ENCODE measurements at regions not wholly inside any gene's neighbourhood (a gene's known extent, or its start where the extent isn't known, plus 50 kb on each side); places are given as distances from the start of the nearest gene placed in this dataset.

GRCh38 chr2:144693179-144693578, 173.3 kb upstream of the ZEB2 start:
- H3K4me1 ChIP-seq (ENCODE audit: control insufficient read depth, insufficient read depth, low read length) = no peaks in the 10 kb centered on the region
- in situ Hi-C loops (cut with HindIII; ENCODE audit: low pct_unique_long_range_greater_than_20kb, low sequenced_read_pairs) = no loop called here

GRCh38 chr2:144692661-144693060, 172.7 kb upstream of the ZEB2 start:
- intact Hi-C loops (cut with micrococcal nuclease; ENCODE audit: unreplicated experiment) (no loop called here), in situ Hi-C loops (cut with HindIII; ENCODE audit: low pct_unique_long_range_greater_than_20kb, low sequenced_read_pairs) (no loop called here)
- BruUV-seq (replicated peaks) = no TSS peak
- POLR2A ChIA-PET = no interaction called here
- no peak for DNase-seq (ENCODE audit: low read depth, low spot score)
- H3K27me3 ChIP-seq (ENCODE audit: control insufficient read depth, insufficient read depth, low read length) = no peaks in the 10 kb centered on the region
- no peak for TF ChIP-seq REST (IDR thresholded peaks at IDR 0.05; ENCODE audit: insufficient read depth in 1 of 2, low read depth in 2 of 2, low read length in 1 of 2)
- CTCF ChIA-PET = no interaction called here
- no peaks in the 10 kb centered on the region for H3K4me1 ChIP-seq (ENCODE audit: control insufficient read depth, insufficient read depth, low read length)
- no peak overlapping the region for H3K4me3 ChIP-seq (ENCODE audit: low read depth in 2 of 2, low read length in 2 of 2)
- no peak overlapping the region for H3K27ac ChIP-seq (ENCODE audit: low read length)
- no peak for ATAC-seq
- no peaks in the 10 kb centered on the region for H3K36me3 ChIP-seq (ENCODE audit: control insufficient read depth, insufficient read depth, low read length)
- no peaks in the 10 kb centered on the region for H3K9me3 ChIP-seq (ENCODE audit: control insufficient read depth, insufficient read depth, low read depth, low read length)

More at GRCh38 chr2:144693179-144693578, 173.3 kb upstream of the ZEB2 start:
- BruUV-seq (replicated peaks) = no TSS peak
- H3K4me3 ChIP-seq (ENCODE audit: low read depth in 2 of 2, low read length in 2 of 2) = no peak overlapping the region
- no peak for ATAC-seq
- intact Hi-C loops (cut with micrococcal nuclease; ENCODE audit: unreplicated experiment) = no loop called here
- ChIA-PET POLR2A (no interaction called here), CTCF (no interaction called here)
- DNase-seq (ENCODE audit: low read depth, low spot score) = no peak
- H3K9me3 ChIP-seq (ENCODE audit: control insufficient read depth, insufficient read depth, low read depth, low read length) = no peaks in the 10 kb centered on the region
- no peak overlapping the region for H3K27ac ChIP-seq (ENCODE audit: low read length)
- H3K36me3 ChIP-seq (ENCODE audit: control insufficient read depth, insufficient read depth, low read length) = no peaks in the 10 kb centered on the region
- H3K27me3 ChIP-seq (ENCODE audit: control insufficient read depth, insufficient read depth, low read length) = no peaks in the 10 kb centered on the region
- TF ChIP-seq POLR2AphosphoS5 (IDR thresholded peaks at IDR 0.05; ENCODE audit: low read depth, low read length) (no peak), CTCF (IDR thresholded peaks at IDR 0.05) (no peak), SIN3A (IDR thresholded peaks at IDR 0.05; ENCODE audit: borderline replicate concordance, insufficient read depth, low read depth, low read length) (no peak), TCF7L2 (IDR thresholded peaks at IDR 0.05; ENCODE audit: low read depth, low read length) (no peak), REST (IDR thresholded peaks at IDR 0.05; ENCODE audit: insufficient read depth in 1 of 2, low read depth in 2 of 2, low read length in 1 of 2) (no peak)
